Globus pallidus (tissue), 1 donor: ENCODE measurements at regions not wholly inside any gene's neighbourhood (a gene's known extent, or its start where the extent isn't known, plus 50 kb on each side); places are given as distances from the start of the nearest gene placed in this dataset.

Experiments
- DNase-seq: peaks from one replicate; pipeline ENCODE4 v3.0.0-alpha.2; 2015; ENCODE audit warnings: low spot score

DNA sequence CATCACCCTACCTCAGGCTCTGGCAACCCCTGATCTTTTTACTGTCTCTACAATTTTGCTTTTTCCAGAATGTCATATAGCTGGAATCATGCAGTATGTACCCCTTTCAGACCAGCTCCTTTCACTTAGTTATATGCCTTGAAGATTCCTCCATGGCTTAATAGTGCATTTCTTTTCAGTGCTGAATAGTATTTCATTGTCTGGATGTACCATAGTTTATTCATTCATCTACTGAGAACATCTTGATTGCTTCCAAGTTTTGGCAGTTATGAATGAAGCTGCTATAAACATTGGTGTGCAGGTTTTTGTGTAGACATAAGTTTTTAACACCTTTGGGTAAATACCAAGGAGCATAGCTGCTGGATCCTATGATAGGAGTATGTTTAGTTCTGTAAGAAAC lies 50.8 kb upstream of the ANP32A start:
- no peak for DNase-seq

DNA sequence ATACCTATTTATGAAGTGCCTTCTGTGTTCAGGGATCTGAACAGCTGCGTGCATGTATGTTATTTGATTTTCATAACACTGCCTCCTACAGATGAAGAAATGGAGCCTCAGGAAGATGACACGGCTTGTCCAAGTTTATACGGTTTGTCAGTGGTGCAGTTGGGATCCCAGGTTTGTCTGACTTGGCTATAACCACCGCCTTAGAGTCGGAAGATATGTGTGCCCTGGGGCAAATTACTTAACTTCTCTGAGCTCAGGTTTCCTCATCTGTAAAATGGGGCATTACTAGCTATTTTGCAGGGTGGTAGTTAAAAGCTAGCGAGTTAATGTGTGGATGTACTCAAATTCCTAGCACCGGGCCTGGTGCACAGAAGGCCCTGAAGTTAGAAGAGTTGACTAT lies 54.1 kb upstream of the ANP32A start:
- no peak for DNase-seq

DNA sequence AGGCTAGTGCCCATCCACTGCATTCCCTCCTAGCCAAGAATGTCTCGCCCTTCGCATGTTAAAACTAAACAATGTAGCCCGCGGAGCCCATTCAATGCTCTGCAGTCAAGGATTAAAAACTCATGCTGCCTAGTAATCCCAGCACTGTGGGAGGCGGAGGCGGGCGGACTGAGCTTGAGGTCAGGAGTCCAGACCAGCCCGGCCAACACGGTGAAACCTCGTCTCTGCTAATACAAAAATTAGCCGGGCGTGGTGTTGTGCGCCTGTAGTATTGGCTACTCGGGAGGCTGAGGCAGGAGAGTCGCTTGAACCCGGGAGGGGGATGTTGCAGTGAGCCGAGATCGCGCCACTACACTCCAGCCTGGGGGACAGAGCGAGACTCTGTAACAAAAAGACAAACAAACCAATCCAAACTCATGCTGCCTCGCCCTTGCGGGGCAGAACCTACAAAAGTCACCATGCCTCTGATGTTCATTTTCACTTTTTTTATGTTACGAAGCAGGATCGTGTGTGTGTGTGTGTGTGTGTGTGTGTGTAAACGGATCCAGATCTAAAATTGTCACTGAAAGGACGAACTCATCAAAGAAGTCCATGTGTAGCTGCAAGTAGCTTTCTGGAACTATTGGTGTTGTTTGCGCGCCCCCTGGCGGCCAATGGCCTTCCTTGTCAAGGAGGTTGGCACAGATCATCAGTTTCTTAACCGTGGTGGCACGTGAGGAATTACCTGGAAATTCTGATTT lies 54.8 kb upstream of the SPESP1 start:
- peak; percentile 88 for DNase-seq

DNA sequence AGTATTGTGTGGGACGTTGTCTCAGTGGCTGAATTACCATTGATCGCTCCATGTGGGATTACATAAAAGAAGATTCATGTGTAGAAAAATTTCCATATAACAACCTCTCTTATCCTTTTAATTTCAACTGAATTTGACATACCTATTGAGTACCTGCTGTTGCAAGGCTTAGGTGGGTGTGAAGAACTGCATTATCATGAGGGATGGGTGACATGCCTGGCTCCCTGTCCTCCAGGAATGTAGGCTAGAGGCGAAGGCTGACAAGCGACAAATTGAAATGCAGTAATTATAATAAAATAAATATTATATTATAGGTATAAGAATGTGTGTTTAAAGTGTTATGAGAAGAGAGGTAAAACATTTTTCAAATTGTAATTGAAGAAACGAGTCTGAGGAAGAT lies 52.7 kb upstream of the SPESP1 start:
- DNase-seq: no peak

DNA sequence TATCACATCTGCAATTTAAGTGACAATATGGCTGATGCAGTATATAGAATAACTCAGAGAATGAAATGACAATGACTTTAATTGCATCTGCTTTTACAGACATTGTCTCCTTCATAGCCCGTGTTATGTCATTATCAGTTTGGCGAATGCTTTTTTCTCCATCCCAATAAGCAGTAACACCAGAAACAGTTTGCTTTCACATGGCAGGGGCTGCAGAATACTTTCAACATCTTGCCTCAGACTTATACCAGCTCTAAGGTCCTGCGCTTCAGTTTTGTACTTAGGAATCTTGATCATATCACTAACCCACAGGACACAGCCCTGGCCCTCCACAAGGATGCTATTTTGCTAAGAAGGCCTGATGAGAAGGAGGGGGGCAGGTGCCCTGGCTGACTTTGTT lies 49.9 kb upstream of the SPESP1 start:
- DNase-seq: no peak
